Endodermal cell (in vitro differentiated cells): ENCODE measurements at regions not wholly inside any gene's neighbourhood (a gene's known extent, or its start where the extent isn't known, plus 50 kb on each side); places are given as distances from the start of the nearest gene placed in this dataset.
"Not testable (repeated sequence)": the region's sequence is repeated elsewhere in the genome, so short reads cannot be mapped to it uniquely, and the experiment has no call there.

Experiments
- DNase-seq: peaks from one replicate; pipeline ENCODE4 v3.0.0-alpha.2; 2017
- H3K27ac ChIP-seq: 2 replicates; pipeline ENCODE4 v1.5.1; 2013; ENCODE audit warnings: mild to moderate bottlenecking, low read depth, low read length, moderate library complexity
- H3K27me3 ChIP-seq: 2 replicates; pipeline ENCODE4 v1.6.1; 2013; ENCODE audit warnings: mild to moderate bottlenecking, low read length, moderate library complexity; ENCODE audit not compliant: insufficient read depth, control insufficient read depth, poor library complexity, severe bottlenecking
- H3K36me3 ChIP-seq: 2 replicates; pipeline ENCODE4 v1.7.0; 2013; ENCODE audit warnings: mild to moderate bottlenecking, low read length, moderate library complexity; ENCODE audit not compliant: control insufficient read depth, insufficient read depth
- H3K4me1 ChIP-seq: one replicate; pipeline ENCODE4 v1.7.0; 2013; ENCODE audit warnings: low read length; ENCODE audit not compliant: control insufficient read depth, insufficient read depth
- H3K4me3 ChIP-seq: 2 replicates; pipeline ENCODE4 v1.5.1; 2013; ENCODE audit warnings: mild to moderate bottlenecking, low read length, moderate library complexity
- H3K9ac ChIP-seq: 2 replicates; pipeline ENCODE4 v1.6.1; 2013; ENCODE audit warnings: mild to moderate bottlenecking, low read length, moderate library complexity; ENCODE audit not compliant: poor library complexity, severe bottlenecking; ENCODE audit errors: extremely low read depth
- H3K9me3 ChIP-seq: 2 replicates; pipeline ENCODE4 v1.6.1; 2013; ENCODE audit warnings: mild to moderate bottlenecking, low read length, moderate library complexity; ENCODE audit not compliant: control insufficient read depth
- H3K27ac Mint-ChIP-seq: 2 replicates; pipeline ENCODE4 v1.8.0; 2020; ENCODE audit warnings: mixed read lengths
- H3K27me3 Mint-ChIP-seq: 2 replicates; pipeline ENCODE4 v1.8.0; 2021; ENCODE audit warnings: mild to moderate bottlenecking, mixed read lengths; ENCODE audit not compliant: insufficient read depth
- H3K36me3 Mint-ChIP-seq: 2 replicates; pipeline ENCODE4 v1.8.0; 2020; ENCODE audit warnings: low read depth, mixed read lengths
- H3K4me1 Mint-ChIP-seq: 2 replicates; pipeline ENCODE4 v1.8.0; 2020; ENCODE audit warnings: mixed read lengths
- H3K4me3 Mint-ChIP-seq: 2 replicates; pipeline ENCODE4 v1.8.0; 2020; ENCODE audit warnings: mild to moderate bottlenecking, moderate library complexity, mixed read lengths
- H3K9me3 Mint-ChIP-seq: 2 replicates; pipeline ENCODE4 v1.8.0; 2020; ENCODE audit warnings: mild to moderate bottlenecking, mixed read lengths
- CTCF ChIP-seq: fragments of 200-600 bp; sonication (generic); conservative IDR thresholded peaks from 2 replicates; pipeline ENCODE4 v1.5.0; 2021; ENCODE audit warnings: antibody characterized with exemption, mild to moderate bottlenecking
- WGBS, 2 experiments: methylation state at CpG; one replicate each; pipeline versions ENCODE4 v1.1.5 to v1.1.7; 2013; ENCODE audit warnings: missing lambda C conversion rate in 2 of 2, mixed read lengths in 1 of 2; ENCODE audit not compliant: insufficient coverage in 1 of 2, insufficient read length in 1 of 2; 5-methylcytosine and 5-hydroxymethylcytosine counted together

GRCh38 chr7:66458991-66459390 is 169.7 kb upstream of the KCTD7 start:
- H3K27me3 Mint-ChIP-seq, H3K9ac ChIP-seq, H3K9me3 Mint-ChIP-seq, H3K4me1 ChIP-seq, H3K9me3 ChIP-seq, H3K4me3 Mint-ChIP-seq, H3K4me3 ChIP-seq, H3K27me3 ChIP-seq, DNase-seq, H3K27ac ChIP-seq, H3K36me3 ChIP-seq: not testable (repeated sequence)
- Mint-ChIP-seq H3K27ac (peak overlapping the region; percentile 74), H3K36me3 (peaks cover 12% of the 10 kb centered on the region), H3K4me1 (peaks cover 21% of the 10 kb centered on the region)
- WGBS, 2 experiments = 89 to 97% methylated on average over 2 to 3 of the region's 5 CpGs

- not testable (repeated sequence) for H3K9me3 Mint-ChIP-seq, H3K27ac Mint-ChIP-seq, H3K27me3 ChIP-seq, H3K27ac ChIP-seq, H3K9me3 ChIP-seq, DNase-seq, H3K4me3 Mint-ChIP-seq, H3K4me3 ChIP-seq, H3K9ac ChIP-seq, H3K4me1 ChIP-seq, H3K36me3 ChIP-seq, H3K27me3 Mint-ChIP-seq
- H3K4me1 Mint-ChIP-seq = peaks cover 21% of the 10 kb centered on the region
- WGBS, 2 experiments = 90 to 94% methylated on average over 4 to 5 of the region's 5 CpGs
- H3K36me3 Mint-ChIP-seq = peaks cover 13% of the 10 kb centered on the region
These were observed 168.8 kb upstream of the KCTD7 start for GRCh38 chr7:66459783-66460413.

- no peak for TF ChIP-seq CTCF
- DNase-seq = no peak
- H3K9me3 Mint-ChIP-seq = no peaks in the 10 kb centered on the region
- no peaks in the 10 kb centered on the region for H3K27me3 Mint-ChIP-seq
- no peaks in the 10 kb centered on the region for H3K36me3 ChIP-seq
- H3K27me3 ChIP-seq = no peaks in the 10 kb centered on the region
- no peak overlapping the region for H3K27ac Mint-ChIP-seq
- WGBS, 2 experiments = 99% methylated on average over 3 of the region's 3 CpGs; no CpG with 5 or more reads in 1 of the 2 experiments
- H3K9me3 ChIP-seq = no peaks in the 10 kb centered on the region
- H3K9ac ChIP-seq = no peak overlapping the region
- H3K4me1 ChIP-seq = peaks cover 2% of the 10 kb centered on the region
- H3K4me3 ChIP-seq = no peak overlapping the region
- H3K36me3 Mint-ChIP-seq = peaks cover 14% of the 10 kb centered on the region
- H3K4me1 Mint-ChIP-seq = peaks cover 21% of the 10 kb centered on the region
- H3K4me3 Mint-ChIP-seq = no peak overlapping the region
- H3K27ac ChIP-seq = no peak overlapping the region
These were observed 167.7 kb upstream of the KCTD7 start for GRCh38 chr7:66460921-66461361.

- not testable (repeated sequence) for H3K27ac ChIP-seq, H3K4me3 Mint-ChIP-seq, H3K27me3 ChIP-seq, H3K9me3 Mint-ChIP-seq, H3K27me3 Mint-ChIP-seq, DNase-seq, H3K4me3 ChIP-seq, H3K36me3 ChIP-seq, H3K9me3 ChIP-seq, H3K4me1 ChIP-seq, H3K9ac ChIP-seq, H3K27ac Mint-ChIP-seq
- 98 to 100% methylated on average over 2 to 4 of the region's 4 CpGs for WGBS, 2 experiments
- H3K4me1 Mint-ChIP-seq = peaks cover 21% of the 10 kb centered on the region
- H3K36me3 Mint-ChIP-seq = peaks cover 14% of the 10 kb centered on the region
These were observed 167.3 kb upstream of the KCTD7 start for GRCh38 chr7:66461397-66461796.

GRCh38 chr7:66462831-66463230 is 165.8 kb upstream of the KCTD7 start:
- H3K9me3 Mint-ChIP-seq, H3K9me3 ChIP-seq, H3K27me3 Mint-ChIP-seq, H3K36me3 ChIP-seq, H3K4me1 ChIP-seq, H3K27me3 ChIP-seq, DNase-seq, H3K9ac ChIP-seq, H3K4me3 Mint-ChIP-seq, H3K4me3 ChIP-seq, H3K27ac Mint-ChIP-seq, H3K27ac ChIP-seq: not testable (repeated sequence)
- 94% methylated on average over 4 of the region's 4 CpGs; no CpG with 5 or more reads in 1 of the 2 experiments for WGBS, 2 experiments
- peaks cover 21% of the 10 kb centered on the region for H3K4me1 Mint-ChIP-seq
- H3K36me3 Mint-ChIP-seq = peaks cover 14% of the 10 kb centered on the region
